Stimulated activated CD4-positive, alpha-beta T cell treated with anti-CD3 and anti-CD28 coated beads, Interleukin-15, amount 100 ng/mL, for 48 hours (primary cell): ENCODE measurements at regions not wholly inside any gene's neighbourhood (a gene's known extent, or its start where the extent isn't known, plus 50 kb on each side); places are given as distances from the start of the nearest gene placed in this dataset.
"Not testable (repeated sequence)": the region's sequence is repeated elsewhere in the genome, so short reads cannot be mapped to it uniquely, and the experiment has no call there.

Source experiments
- DNase-seq, 2 donors: peaks; one replicate each; pipeline ENCODE4 v3.0.0-alpha.2; 2020; ENCODE audit warnings: low read depth in 2 of 2

- no peak for DNase-seq
Measured at GRCh38 chr1:34369701-34370455, 193.2 kb downstream of the C1orf94 start.

DNA sequence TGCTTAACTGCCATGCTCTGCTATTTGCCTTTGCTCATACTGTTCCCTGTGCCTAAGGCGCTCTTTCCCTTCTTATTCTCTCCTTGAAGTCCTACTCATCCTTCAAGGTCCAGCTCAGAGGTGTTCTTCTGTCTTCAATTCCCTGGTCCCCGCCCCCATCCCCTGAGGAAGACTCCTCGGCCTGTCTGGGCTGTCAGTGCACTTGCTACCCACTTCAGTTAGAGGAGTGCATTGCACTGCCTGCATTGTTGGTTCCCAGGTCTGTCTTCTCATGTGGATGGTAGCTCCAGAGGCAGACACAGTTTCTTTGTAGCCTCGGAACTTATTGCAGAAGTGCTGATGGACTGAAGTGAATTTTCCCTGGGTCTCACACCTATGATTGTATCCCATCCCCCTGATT is 194.0 kb downstream of the C1orf94 start:
- no peak for DNase-seq

DNA sequence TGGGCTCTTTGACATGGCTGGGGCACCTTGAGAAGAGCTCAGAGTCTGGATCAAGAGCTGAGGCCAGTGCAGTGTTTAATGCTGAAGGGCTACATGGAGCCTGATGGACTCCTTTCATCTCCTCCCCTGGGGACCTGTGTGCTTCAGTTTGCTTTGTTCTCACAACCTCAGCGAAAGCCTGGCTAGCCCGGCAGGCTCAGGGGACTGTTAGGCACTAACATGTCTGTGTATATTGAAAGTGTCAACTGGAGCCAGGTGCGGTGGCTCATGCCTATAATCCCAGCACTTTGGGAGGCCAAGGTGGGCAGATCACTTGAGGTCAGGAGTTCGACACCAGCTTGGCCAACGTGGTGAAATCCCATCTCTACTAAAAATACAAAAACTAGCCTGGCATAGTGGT is 194.5 kb downstream of the C1orf94 start:
- not testable (repeated sequence) for DNase-seq

DNA sequence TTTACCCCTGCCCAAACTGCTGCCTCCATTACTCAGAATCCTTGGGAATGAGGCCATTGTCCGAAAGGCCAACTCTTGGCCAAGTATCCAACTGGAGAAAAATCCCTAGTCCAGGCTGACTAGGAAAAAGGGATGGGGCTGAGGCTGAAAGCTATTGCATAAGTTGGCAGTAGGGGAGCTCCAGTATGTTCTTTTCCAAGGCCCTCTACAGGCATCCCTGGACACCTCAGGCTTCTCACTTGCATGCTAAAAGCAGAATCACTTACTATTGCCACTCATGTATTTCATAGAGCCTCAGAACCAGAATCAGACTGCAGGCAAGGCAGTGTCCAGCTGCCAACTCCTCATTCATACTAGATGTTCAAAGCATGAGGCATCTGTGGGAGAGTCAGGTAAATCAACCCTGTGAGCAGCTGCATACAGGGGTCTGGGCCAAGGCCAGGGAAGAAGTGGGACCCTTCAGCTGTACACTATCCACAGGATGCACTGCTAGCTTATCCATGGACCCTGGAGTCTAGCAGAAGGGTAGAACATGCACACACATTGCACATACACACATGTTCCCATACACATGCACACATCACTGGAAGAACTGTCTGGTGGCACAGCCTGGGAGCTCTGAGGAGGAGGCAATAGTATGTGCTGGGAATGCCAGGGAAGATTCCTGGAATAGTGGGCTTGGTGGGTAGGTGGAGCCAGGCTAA is 195.3 kb downstream of the C1orf94 start:
- no peak for DNase-seq

- DNase-seq = no peak
Measured at GRCh38 chr1:34372891-34373290, 196.2 kb downstream of the C1orf94 start.

DNA sequence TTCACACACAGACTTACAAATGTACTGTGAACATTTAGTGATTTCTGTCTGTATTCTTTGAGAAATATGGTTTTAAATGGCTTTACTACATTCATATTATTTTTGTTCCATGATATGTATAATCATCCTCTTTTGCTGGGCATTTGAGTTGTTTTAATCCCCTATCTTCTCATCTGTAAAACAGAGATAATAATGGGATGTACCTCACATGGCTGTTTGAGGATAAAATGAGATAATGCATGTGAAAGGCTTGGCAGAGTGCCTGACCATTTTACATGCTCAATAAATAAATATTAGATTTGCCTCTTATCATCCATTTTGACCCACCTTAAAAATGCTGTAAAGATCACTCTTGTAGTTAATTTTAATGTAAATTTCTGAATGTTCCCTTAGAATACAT is 197.2 kb downstream of the C1orf94 start:
- no peak for DNase-seq

GRCh38 chr1:34376531-34376930 is 199.8 kb downstream of the C1orf94 start:
- DNase-seq = no peak

GRCh38 chr1:34378968-34379856 is 202.5 kb downstream of the C1orf94 start:
- no peak for DNase-seq

- DNase-seq = no peak
Measured at GRCh38 chr1:34379911-34380310, 203.2 kb downstream of the C1orf94 start.

- no peak for DNase-seq
Measured at GRCh38 chr1:34380526-34381124, 203.9 kb downstream of the C1orf94 start.

DNA sequence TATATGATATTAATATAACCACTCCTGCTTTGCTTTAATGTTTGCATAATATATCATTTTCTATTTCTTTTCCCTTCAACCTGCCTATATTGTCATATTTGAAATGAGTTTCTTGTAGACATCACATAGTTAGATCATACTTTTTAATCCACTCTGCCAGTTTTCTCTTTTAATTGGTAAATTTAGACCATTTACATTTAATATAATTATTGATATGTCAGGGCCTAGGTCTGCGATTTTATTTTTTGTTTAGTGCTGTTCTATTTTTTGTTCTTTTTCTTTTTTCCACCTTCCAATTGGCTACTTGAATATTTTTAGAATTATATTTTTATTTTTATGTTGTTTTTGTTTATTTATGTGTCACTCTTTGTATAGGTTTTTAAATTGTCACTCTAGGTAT is 213.3 kb downstream of the C1orf94 start:
- no peak for DNase-seq

GRCh38 chr1:34396042-34396441 is 219.3 kb downstream of the C1orf94 start:
- DNase-seq = no peak

- DNase-seq = no peak
Measured at GRCh38 chr1:34398241-34398915, 221.7 kb downstream of the C1orf94 start.

DNA sequence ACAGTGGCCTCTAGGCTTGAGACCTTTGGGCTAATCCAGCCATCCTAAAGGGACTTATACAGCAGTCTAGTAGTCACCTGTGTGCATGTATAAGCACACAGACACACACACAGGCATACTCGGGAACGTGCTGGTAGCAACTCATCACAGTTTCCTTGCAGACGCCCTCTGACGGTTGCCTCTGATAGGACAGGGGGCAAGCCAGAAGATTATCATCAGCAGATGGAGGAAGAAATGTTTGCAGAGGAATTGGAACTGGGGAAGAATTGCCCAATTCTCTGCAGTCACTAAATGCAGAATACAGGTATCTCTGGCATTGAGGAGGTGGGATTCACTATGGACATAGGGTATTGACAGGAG is 222.2 kb downstream of the C1orf94 start:
- no peak for DNase-seq

- DNase-seq = no peak
Measured at GRCh38 chr1:34400675-34401074, 224.0 kb downstream of the C1orf94 start.

DNA sequence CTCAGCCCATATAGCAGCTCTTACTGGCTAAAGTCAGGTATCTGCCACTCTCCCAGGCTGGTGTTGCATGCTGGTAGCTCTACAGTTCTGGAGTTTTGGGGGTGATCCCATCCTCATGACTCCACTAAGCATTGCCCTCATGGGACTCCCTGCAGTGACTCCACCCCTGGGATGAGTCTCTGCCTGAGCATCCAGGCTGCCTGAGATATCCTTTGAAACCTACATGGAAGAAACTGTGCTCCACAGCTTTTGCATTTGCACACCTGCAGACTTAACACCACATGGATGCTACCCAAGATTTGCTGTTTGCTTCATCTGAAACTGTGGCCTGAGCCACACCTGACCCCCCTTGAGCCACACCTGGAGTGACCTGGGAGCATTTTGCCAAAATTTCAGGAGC is 226.4 kb downstream of the C1orf94 start:
- DNase-seq = no peak

GRCh38 chr1:34404804-34405203 is 228.1 kb downstream of the C1orf94 start:
- DNase-seq = no peak

GRCh38 chr1:34405266-34405959 is 228.7 kb downstream of the C1orf94 start:
- no peak for DNase-seq

DNA sequence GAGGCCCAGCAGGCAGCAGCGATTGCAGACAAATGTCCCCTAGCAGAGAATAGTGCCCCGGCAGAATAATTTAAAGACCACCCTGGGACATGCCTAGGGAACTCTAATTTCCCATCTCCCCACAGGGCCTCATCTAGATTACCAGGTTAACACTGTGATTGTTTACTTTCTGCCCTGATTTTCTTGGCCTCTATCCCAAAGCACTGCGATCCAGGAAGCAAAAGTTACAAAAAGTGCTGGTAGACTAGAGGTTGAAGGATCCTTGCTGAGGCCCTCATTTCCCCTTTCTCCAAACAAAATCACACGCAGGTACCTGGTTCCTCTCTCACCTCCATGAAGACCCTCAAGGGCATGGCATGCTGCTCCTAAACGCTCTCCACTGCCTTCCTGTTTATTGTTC is 229.7 kb downstream of the C1orf94 start:
- DNase-seq = no peak

DNA sequence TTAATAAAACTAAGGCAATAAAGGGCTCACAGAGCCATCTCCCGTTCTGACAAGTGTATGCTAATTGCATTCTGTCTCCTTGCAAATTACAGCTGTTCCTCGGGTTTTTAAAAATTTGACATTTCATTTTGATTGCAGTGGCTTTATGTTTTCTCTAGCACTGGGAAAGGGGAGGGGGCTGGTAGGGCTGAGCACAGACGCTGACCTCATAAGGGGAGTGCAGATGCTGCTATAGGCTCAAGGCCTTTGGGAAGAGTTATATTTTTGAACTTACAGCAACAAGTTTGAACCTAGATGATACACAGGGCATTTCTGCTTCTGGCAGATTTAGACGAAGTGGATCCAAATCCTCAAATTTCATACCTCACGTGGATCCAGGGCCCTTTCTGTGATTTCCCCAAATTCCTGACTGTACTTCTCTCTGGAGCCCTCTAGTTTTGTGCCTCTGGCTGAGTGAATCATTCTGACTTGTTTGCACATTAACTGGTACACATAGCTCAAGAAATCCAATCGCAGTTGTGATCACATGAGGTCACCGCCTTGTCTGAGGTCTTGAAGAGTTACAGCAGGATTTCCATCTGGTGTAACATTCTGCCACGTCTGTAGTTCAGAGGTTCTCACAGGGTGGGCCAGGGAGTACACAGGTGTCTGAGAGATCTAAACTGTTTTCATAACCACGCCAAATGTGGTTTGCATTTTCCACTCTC is 230.3 kb downstream of the C1orf94 start:
- no peak for DNase-seq
